A673 (cell line): ENCODE measurements at regions not wholly inside any gene's neighbourhood (a gene's known extent, or its start where the extent isn't known, plus 50 kb on each side); places are given as distances from the start of the nearest gene placed in this dataset.

Source experiments
- EZH2 ChIP-seq: fragments of 200-600 bp; sonication (generic); IDR thresholded peaks from 2 replicates; pipeline ENCODE4 v1.6.1; 2017; ENCODE audit warnings: borderline replicate concordance, low read depth, mild to moderate bottlenecking, mixed read lengths, antibody characterized with exemption, low read length; ENCODE audit not compliant: poor library complexity, severe bottlenecking
- TF ChIP-seq, protein P1 (sequence below): fragments of 300-800, 200-600 bp; sonication (generic); conservative IDR thresholded peaks from 2 replicates; pipeline ENCODE4 v1.5.1; 2017; ENCODE audit warnings: low read depth, mild to moderate bottlenecking, antibody characterized with exemption, low read length, moderate library complexity, mixed read lengths

GRCh38 chr6:103507052-103507451 is 1352.7 kb downstream of the HACE1 start:
- no peak for TF ChIP-seq EZH2
- TF ChIP-seq, protein P1, sequence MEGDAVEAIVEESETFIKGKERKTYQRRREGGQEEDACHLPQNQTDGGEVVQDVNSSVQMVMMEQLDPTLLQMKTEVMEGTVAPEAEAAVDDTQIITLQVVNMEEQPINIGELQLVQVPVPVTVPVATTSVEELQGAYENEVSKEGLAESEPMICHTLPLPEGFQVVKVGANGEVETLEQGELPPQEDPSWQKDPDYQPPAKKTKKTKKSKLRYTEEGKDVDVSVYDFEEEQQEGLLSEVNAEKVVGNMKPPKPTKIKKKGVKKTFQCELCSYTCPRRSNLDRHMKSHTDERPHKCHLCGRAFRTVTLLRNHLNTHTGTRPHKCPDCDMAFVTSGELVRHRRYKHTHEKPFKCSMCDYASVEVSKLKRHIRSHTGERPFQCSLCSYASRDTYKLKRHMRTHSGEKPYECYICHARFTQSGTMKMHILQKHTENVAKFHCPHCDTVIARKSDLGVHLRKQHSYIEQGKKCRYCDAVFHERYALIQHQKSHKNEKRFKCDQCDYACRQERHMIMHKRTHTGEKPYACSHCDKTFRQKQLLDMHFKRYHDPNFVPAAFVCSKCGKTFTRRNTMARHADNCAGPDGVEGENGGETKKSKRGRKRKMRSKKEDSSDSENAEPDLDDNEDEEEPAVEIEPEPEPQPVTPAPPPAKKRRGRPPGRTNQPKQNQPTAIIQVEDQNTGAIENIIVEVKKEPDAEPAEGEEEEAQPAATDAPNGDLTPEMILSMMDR, result no peak
